GM12891 (cell line): ENCODE measurements at regions not wholly inside any gene's neighbourhood (a gene's known extent, or its start where the extent isn't known, plus 50 kb on each side); places are given as distances from the start of the nearest gene placed in this dataset.

ENCODE experiments used
- DNase-seq: peaks from one replicate; pipeline ENCODE4 v3.0.0; 2011; ENCODE audit warnings: low spot score; ENCODE audit not compliant: insufficient read length
- FAIRE-seq: peaks from 2 replicates; lab custom pipeline; 2011; peaks lifted over from hg19 to GRCh38; lab: Jason Lieb, UNC
- PAX5 ChIP-seq: IDR thresholded peaks from 2 replicates; pipeline ENCODE4 v1.6.1; 2011; ENCODE audit warnings: low read length, moderate library complexity, mild to moderate bottlenecking; ENCODE audit not compliant: insufficient read depth, severe bottlenecking
- POLR2A ChIP-seq: IDR thresholded peaks from 2 replicates; pipeline ENCODE4 v1.6.1; 2011; ENCODE audit warnings: low read depth, low read length, control low read depth
- POLR2AphosphoS5 ChIP-seq: IDR thresholded peaks from 2 replicates; pipeline ENCODE4 v1.6.1; 2011; ENCODE audit warnings: low read depth, low read length, control low read depth
- POU2F2 ChIP-seq: IDR thresholded peaks from 2 replicates; pipeline ENCODE4 v1.6.1; 2011; ENCODE audit warnings: low read depth, mild to moderate bottlenecking, control low read depth, low read length, moderate library complexity
- SPI1 ChIP-seq: IDR thresholded peaks from 2 replicates; pipeline ENCODE4 v1.6.1; 2011; ENCODE audit warnings: low read depth, low read length, control low read depth
- TAF1 ChIP-seq: IDR thresholded peaks from 2 replicates; pipeline ENCODE4 v1.6.1; 2011; ENCODE audit warnings: low read depth, low read length, control low read depth

- TF ChIP-seq TAF1 (no peak), POLR2A (no peak), POU2F2 (no peak), SPI1 (no peak), PAX5 (no peak), POLR2AphosphoS5 (no peak)
- no peak for FAIRE-seq
- DNase-seq = no peak
Observed at GRCh38 chr11:121802542-121802941, 313.5 kb downstream of the BLID start.

GRCh38 chr11:121801781-121802180 lies 314.2 kb downstream of the BLID start:
- no peak for DNase-seq
- FAIRE-seq = no peak
- TF ChIP-seq POLR2AphosphoS5 (no peak), PAX5 (no peak), POU2F2 (no peak), POLR2A (no peak), TAF1 (no peak), SPI1 (no peak)

- no peak for DNase-seq
- TF ChIP-seq SPI1 (no peak), POLR2AphosphoS5 (no peak), PAX5 (no peak), POLR2A (no peak), TAF1 (no peak), POU2F2 (no peak)
- no peak for FAIRE-seq
Observed at GRCh38 chr11:121801394-121801748, 314.6 kb downstream of the BLID start.

- FAIRE-seq (no peak), DNase-seq (no peak)
- TF ChIP-seq POU2F2 (no peak), SPI1 (no peak), POLR2AphosphoS5 (no peak), PAX5 (no peak), POLR2A (no peak), TAF1 (no peak)
Observed at GRCh38 chr11:121800731-121801393, 315.2 kb downstream of the BLID start.

GRCh38 chr11:121800240-121800639 lies 315.8 kb downstream of the BLID start:
- TF ChIP-seq TAF1 = no peak
- TF ChIP-seq POU2F2 = no peak
- TF ChIP-seq SPI1 = no peak
- no peak for TF ChIP-seq PAX5
- TF ChIP-seq POLR2AphosphoS5 = no peak
- FAIRE-seq (no peak), DNase-seq (no peak)

- DNase-seq (no peak), FAIRE-seq (no peak)
- no peak for TF ChIP-seq POLR2AphosphoS5
- no peak for TF ChIP-seq TAF1
- TF ChIP-seq POU2F2 = no peak
- no peak for TF ChIP-seq SPI1
- TF ChIP-seq PAX5 = no peak
- no peak for TF ChIP-seq POLR2A
Observed at GRCh38 chr11:121797496-121797895, 318.5 kb downstream of the BLID start.

- DNase-seq = no peak
- no peak for FAIRE-seq
- TF ChIP-seq POU2F2 (no peak), PAX5 (no peak), SPI1 (no peak), POLR2AphosphoS5 (no peak), POLR2A (no peak), TAF1 (no peak)
Observed at GRCh38 chr11:121795174-121795573, 320.8 kb downstream of the BLID start.

- TF ChIP-seq POLR2AphosphoS5 = no peak
- no peak for TF ChIP-seq TAF1
- TF ChIP-seq SPI1 = no peak
- no peak for TF ChIP-seq POLR2A
- TF ChIP-seq PAX5 = no peak
- no peak for TF ChIP-seq POU2F2
- DNase-seq (no peak), FAIRE-seq (no peak)
Observed at GRCh38 chr11:121794671-121795141, 321.3 kb downstream of the BLID start.

GRCh38 chr11:121793916-121794315 lies 322.1 kb downstream of the BLID start:
- TF ChIP-seq POLR2A = no peak
- TF ChIP-seq TAF1 = no peak
- no peak for TF ChIP-seq POU2F2
- no peak for TF ChIP-seq POLR2AphosphoS5
- TF ChIP-seq PAX5 = no peak
- no peak for TF ChIP-seq SPI1
- FAIRE-seq = no peak
- no peak for DNase-seq

- no peak for FAIRE-seq
- no peak for DNase-seq
- no peak for TF ChIP-seq SPI1
- no peak for TF ChIP-seq POLR2AphosphoS5
- no peak for TF ChIP-seq TAF1
- TF ChIP-seq PAX5 = no peak
- no peak for TF ChIP-seq POLR2A
- no peak for TF ChIP-seq POU2F2
Observed at GRCh38 chr11:121793291-121793690, 322.7 kb downstream of the BLID start.
